Peyer's patch (tissue), 4 donors: ENCODE measurements at regions not wholly inside any gene's neighbourhood (a gene's known extent, or its start where the extent isn't known, plus 50 kb on each side); places are given as distances from the start of the nearest gene placed in this dataset.
"Not testable (repeated sequence)": the region's sequence is repeated elsewhere in the genome, so short reads cannot be mapped to it uniquely, and the experiment has no call there.

Experiments used
- DNase-seq, 3 donors: peaks; one replicate each; pipeline ENCODE4 v3.0.0-alpha.2; 2017 to 2019
- H3K27ac ChIP-seq, 4 donors: fragments of 200-600 bp; sonication (generic); one replicate each; pipeline ENCODE4 v1.5.1; 2016 to 2019
- H3K27me3 ChIP-seq, 2 donors: fragments of 200-600 bp; sonication (generic); one replicate each; pipeline ENCODE4 v1.5.1; 2019
- H3K36me3 ChIP-seq, 3 donors: fragments of 200-600 bp; sonication (generic); one replicate each; pipeline ENCODE4 v1.5.1; 2016 to 2019
- H3K4me1 ChIP-seq, 4 donors: fragments of 200-600 bp; sonication (generic); one replicate each; pipeline ENCODE4 v1.5.1; 2016 to 2019
- H3K4me3 ChIP-seq, 4 donors: fragments of 200-600 bp; sonication (generic); 1 replicate in 3 of 4; 2 replicates in 1 of 4; pipeline ENCODE4 v1.5.1; 2016 to 2019; ENCODE audit warnings: mild to moderate bottlenecking in 1 of 4
- H3K9me3 ChIP-seq, 4 donors: fragments of 200-600 bp; sonication (generic); one replicate each; pipeline ENCODE4 v1.5.1; 2016 to 2019; ENCODE audit warnings: mild to moderate bottlenecking in 1 of 4
- CTCF ChIP-seq, 6 experiments: fragments of 450-650 bp in 4 of 6; fragments of 200-600 bp in 2 of 6; sonication (generic) in 1 of 6; IDR thresholded peaks; one replicate each; pipeline ENCODE4 v1.5.1; 2017 to 2019; ENCODE audit warnings: antibody characterized with exemption in 6 of 6, mild to moderate bottlenecking in 3 of 6, moderate library complexity in 1 of 6
- POLR2A ChIP-seq, 2 donors: fragments of 450-650 bp; IDR thresholded peaks; one replicate each; pipeline ENCODE4 v1.5.1; 2017; ENCODE audit warnings: antibody characterized with exemption in 2 of 2, mild to moderate bottlenecking in 2 of 2, moderate library complexity in 2 of 2

DNA sequence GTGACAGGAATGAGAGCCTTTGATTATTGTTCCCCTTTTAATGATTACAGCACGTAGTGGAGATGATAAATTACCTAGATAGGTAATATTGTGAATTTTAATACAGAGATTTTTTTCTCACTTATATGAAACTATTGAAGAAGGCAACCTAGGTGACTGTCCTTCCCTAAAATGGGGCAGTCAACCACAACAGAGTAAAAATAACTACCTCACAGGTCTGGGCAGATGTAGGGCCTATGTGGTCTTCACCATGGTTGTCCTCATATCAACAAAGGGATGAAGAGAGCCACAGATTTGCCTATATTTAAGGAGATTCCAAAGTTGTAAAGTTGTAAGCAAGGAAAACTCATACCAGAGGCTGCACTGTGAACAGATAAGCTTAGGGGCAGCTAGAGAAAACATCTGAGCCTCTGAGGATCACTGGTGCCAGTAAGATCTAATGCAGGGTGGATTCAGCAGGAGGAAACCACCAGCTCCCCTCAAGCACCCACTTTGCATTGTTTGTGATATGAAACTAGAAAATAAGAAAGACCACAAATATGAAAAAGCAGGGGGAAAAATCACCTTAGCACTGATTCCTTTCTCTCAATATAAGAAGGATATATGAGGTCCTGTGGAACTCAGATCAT, 547.9 kb upstream of the GALNTL6 start:
- no peak for DNase-seq
- no peaks in the 10 kb centered on the region for H3K27me3 ChIP-seq
- no peaks in the 10 kb centered on the region for H3K36me3 ChIP-seq
- no peak overlapping the region for H3K27ac ChIP-seq
- TF ChIP-seq POLR2A (IDR thresholded peaks at IDR 0.05), result no peak
- TF ChIP-seq CTCF (IDR thresholded peaks at IDR 0.05), result no peak
- no peaks in the 10 kb centered on the region for H3K4me1 ChIP-seq
- no peaks in the 10 kb centered on the region for H3K9me3 ChIP-seq
- no peak overlapping the region for H3K4me3 ChIP-seq

GRCh38 chr4:171256223-171256622, 557.0 kb upstream of the GALNTL6 start:
- no peaks in the 10 kb centered on the region for H3K4me1 ChIP-seq
- no peak overlapping the region for H3K27ac ChIP-seq
- no peaks in the 10 kb centered on the region for H3K36me3 ChIP-seq
- H3K4me3 ChIP-seq, result no peak overlapping the region
- H3K9me3 ChIP-seq, result no peaks in the 10 kb centered on the region
- TF ChIP-seq POLR2A (IDR thresholded peaks at IDR 0.05), result no peak
- TF ChIP-seq CTCF (IDR thresholded peaks at IDR 0.05), result no peak
- DNase-seq, result no peak
- no peaks in the 10 kb centered on the region for H3K27me3 ChIP-seq

GRCh38 chr4:171246948-171247347, 566.3 kb upstream of the GALNTL6 start:
- no peak for DNase-seq
- Histone ChIP-seq H3K4me1 (no peaks in the 10 kb centered on the region), H3K36me3 (no peaks in the 10 kb centered on the region), H3K27me3 (no peaks in the 10 kb centered on the region), H3K9me3 (no peaks in the 10 kb centered on the region), H3K4me3 (no peak overlapping the region), H3K27ac (no peak overlapping the region)
- no peak for TF ChIP-seq CTCF (IDR thresholded peaks at IDR 0.05)
- TF ChIP-seq POLR2A (IDR thresholded peaks at IDR 0.05), result no peak

DNA sequence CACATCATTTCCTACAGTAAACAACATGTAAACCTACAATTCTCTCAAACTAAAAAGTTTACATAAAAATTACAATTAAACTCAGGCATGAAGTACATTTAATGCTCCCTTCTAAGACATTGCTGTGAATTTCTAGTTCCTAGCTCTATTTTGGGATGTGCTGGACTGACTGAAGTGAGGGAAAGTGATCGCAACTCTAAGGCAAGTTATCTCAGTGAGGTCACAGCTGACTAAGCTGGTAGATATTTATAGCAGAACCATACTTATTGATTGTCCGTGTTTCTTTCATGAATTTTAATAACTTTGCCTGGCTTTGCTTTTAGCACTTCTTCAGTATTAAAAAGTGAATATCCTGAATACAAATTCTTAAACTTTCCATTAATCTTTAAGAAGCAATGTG, 570.4 kb upstream of the GALNTL6 start:
- TF ChIP-seq POLR2A (IDR thresholded peaks at IDR 0.05), result no peak
- no peak for TF ChIP-seq CTCF (IDR thresholded peaks at IDR 0.05)
- Histone ChIP-seq H3K4me1 (no peaks in the 10 kb centered on the region), H3K4me3 (no peak overlapping the region), H3K9me3 (no peaks in the 10 kb centered on the region), H3K27ac (no peak overlapping the region), H3K27me3 (no peaks in the 10 kb centered on the region), H3K36me3 (no peaks in the 10 kb centered on the region)
- no peak for DNase-seq

DNA sequence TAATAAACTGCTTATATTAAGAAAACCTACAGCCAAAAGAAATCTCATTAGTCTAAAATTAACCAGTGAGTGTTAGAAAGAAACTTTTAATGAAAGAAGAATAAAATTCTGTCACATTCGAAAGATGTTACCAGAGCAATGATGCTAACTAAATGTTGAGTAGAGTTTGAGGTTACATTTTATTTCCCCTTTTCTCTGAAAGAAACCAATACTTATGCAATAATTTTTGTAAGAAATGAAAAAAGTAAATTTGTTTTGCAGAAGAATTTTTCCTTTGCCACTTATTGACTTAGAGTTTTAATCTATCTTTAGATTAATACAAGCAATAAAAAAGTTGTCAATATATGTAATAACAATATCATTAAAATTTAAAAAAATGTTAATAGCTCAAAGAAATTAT, 574.0 kb upstream of the GALNTL6 start:
- Histone ChIP-seq H3K27ac (no peak overlapping the region), H3K27me3 (no peaks in the 10 kb centered on the region), H3K9me3 (no peaks in the 10 kb centered on the region), H3K36me3 (no peaks in the 10 kb centered on the region), H3K4me3 (no peak overlapping the region), H3K4me1 (no peaks in the 10 kb centered on the region)
- no peak for DNase-seq
- TF ChIP-seq CTCF (IDR thresholded peaks at IDR 0.05), result no peak
- no peak for TF ChIP-seq POLR2A (IDR thresholded peaks at IDR 0.05)

DNA sequence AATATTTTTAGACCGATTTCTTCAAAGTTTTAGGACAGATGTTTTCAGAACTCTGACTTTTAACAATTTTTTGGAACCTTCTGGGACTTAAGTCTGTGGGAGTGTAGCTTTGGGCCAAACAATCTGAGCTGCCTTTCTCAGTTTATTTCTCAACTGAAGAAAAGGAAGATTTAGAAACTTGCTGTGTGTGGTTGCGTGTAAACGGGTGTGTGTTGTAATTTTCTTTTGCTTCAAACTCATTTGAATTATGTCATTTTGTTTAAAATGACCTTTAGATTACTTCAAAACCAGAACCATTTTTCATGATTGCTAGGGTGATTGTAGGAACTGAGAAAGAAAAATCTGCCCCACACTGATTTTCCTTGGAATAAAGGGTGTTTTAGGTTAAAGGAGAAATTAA, 577.7 kb upstream of the GALNTL6 start:
- H3K27me3 ChIP-seq, result no peaks in the 10 kb centered on the region
- TF ChIP-seq POLR2A (IDR thresholded peaks at IDR 0.05) (no peak), CTCF (IDR thresholded peaks at IDR 0.05) (no peak)
- no peak overlapping the region for H3K4me3 ChIP-seq
- no peaks in the 10 kb centered on the region for H3K9me3 ChIP-seq
- H3K36me3 ChIP-seq, result no peaks in the 10 kb centered on the region
- no peak for DNase-seq
- no peaks in the 10 kb centered on the region for H3K4me1 ChIP-seq
- no peak overlapping the region for H3K27ac ChIP-seq

DNA sequence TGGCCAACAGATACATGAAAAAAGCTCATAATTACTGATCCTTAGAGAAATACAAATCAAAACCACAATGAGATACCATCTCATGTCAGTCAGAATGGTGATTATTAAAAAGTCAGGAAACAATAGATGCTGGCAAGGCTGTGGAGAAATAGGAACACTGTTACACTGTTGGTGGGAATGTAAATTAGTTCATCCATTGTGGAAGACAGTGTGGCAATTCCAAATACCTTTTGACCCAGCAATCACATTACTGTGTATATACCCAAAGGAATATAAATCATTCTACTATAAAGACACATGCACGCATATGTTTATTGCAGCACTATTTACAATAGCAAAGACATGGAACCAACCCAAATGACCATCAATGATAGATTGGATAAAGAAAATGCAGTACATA, 583.9 kb upstream of the GALNTL6 start:
- not testable (repeated sequence) for H3K36me3 ChIP-seq, H3K4me3 ChIP-seq, H3K4me1 ChIP-seq, H3K27me3 ChIP-seq, DNase-seq, H3K27ac ChIP-seq, H3K9me3 ChIP-seq
